ENCODE measurements at regions not wholly inside any gene's neighbourhood (a gene's known extent, or its start where the extent isn't known, plus 50 kb on each side); places are given as distances from the start of the nearest gene placed in this dataset.
"Not testable (repeated sequence)": the region's sequence is repeated elsewhere in the genome, so short reads cannot be mapped to it uniquely, and the experiment has no call there.

GRCh38 chr20:53808733-53809132 lies 215.1 kb upstream of the ZNF217 start:
- Histone ChIP-seq H3K36me3 (no peaks in the 10 kb centered on the region), H3K4me1 (no peaks in the 10 kb centered on the region), H3K27me3 (replicated peaks in 1 of 7) (no peaks in the 10 kb centered on the region), H3K4me3 (no peak overlapping the region), H3K27ac (no peak overlapping the region), H3K9me3 (no peaks in the 10 kb centered on the region)
- intact Hi-C loops (cut with DNase I; ENCODE audit: low total_unique reads): no loop called here
- DNase-seq: no peak
- WGBS, 5 donors: 93 to 98% (median 95%) methylated on average over 3 of the region's 3 CpGs
- TF ChIP-seq POLR2A (IDR thresholded peaks at IDR 0.05): no peak
- TF ChIP-seq POLR2AphosphoS5 (IDR thresholded peaks at IDR 0.05): no peak

DNA sequence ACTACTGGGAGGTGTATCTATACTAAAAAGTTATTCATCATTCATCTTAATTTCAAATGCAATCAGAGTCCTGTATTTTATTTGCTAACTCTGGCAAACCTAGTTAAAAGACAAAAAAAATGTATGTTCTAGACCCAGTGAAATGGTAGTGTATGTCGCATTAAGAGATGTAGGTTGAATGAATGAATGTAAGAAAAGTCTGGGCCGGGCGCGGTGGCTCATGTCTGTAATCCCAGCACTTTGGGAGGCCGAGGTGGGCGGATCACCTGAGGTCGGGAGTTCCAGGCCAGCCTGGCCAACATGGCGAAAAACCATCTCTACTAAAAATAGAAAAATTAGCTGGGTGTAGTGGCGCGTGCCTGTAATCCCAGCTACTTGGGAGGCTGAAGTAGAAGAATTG lies 214.7 kb upstream of the ZNF217 start:
- DNase-seq; H3K4me3 ChIP-seq; H3K27ac ChIP-seq; H3K9me3 ChIP-seq; intact Hi-C loops (cut with DNase I; ENCODE audit: low total_unique reads); H3K4me1 ChIP-seq; H3K27me3 ChIP-seq (replicated peaks in 1 of 7); H3K36me3 ChIP-seq: not testable (repeated sequence)
- 86 to 99% (median 96%) methylated on average over 10 of the region's 10 CpGs for WGBS, 5 donors

GRCh38 chr20:53806683-53807401 lies 213.2 kb upstream of the ZNF217 start:
- intact Hi-C loops (cut with DNase I; ENCODE audit: low total_unique reads): no loop called here
- WGBS, 5 donors: 89 to 91% (median 89%) methylated on average over 6 of the region's 6 CpGs
- no peak overlapping the region for H3K27ac ChIP-seq
- H3K36me3 ChIP-seq: no peaks in the 10 kb centered on the region
- H3K4me1 ChIP-seq: no peaks in the 10 kb centered on the region
- H3K4me3 ChIP-seq: no peak overlapping the region
- no peaks in the 10 kb centered on the region for H3K9me3 ChIP-seq
- no peak for DNase-seq
- TF ChIP-seq POLR2AphosphoS5 (IDR thresholded peaks at IDR 0.05) (no peak), POLR2A (IDR thresholded peaks at IDR 0.05) (no peak), CTCF (IDR thresholded peaks at IDR 0.05 in 8 of 11, conservative IDR thresholded peaks at IDR 0.05 in 3 of 11) (no peak)
- H3K27me3 ChIP-seq (replicated peaks in 1 of 7): no peaks in the 10 kb centered on the region

- Histone ChIP-seq H3K27me3 (replicated peaks in 1 of 7) (no peaks in the 10 kb centered on the region), H3K27ac (no peak overlapping the region), H3K4me1 (no peaks in the 10 kb centered on the region), H3K9me3 (no peaks in the 10 kb centered on the region), H3K4me3 (no peak overlapping the region), H3K36me3 (no peaks in the 10 kb centered on the region)
- TF ChIP-seq POLR2A (IDR thresholded peaks at IDR 0.05): no peak
- no peak for TF ChIP-seq CTCF (IDR thresholded peaks at IDR 0.05 in 8 of 11, conservative IDR thresholded peaks at IDR 0.05 in 3 of 11)
- no peak for TF ChIP-seq POLR2AphosphoS5 (IDR thresholded peaks at IDR 0.05)
- no peak for DNase-seq
- intact Hi-C loops (cut with DNase I; ENCODE audit: low total_unique reads): no loop called here
- 81 to 91% (median 89%) methylated on average over 5 of the region's 5 CpGs for WGBS, 5 donors
Measured at GRCh38 chr20:53805895-53806384, 212.3 kb upstream of the ZNF217 start.

- WGBS, 5 donors: 76 to 90% (median 84%) methylated on average over 8 of the region's 8 CpGs
- DNase-seq: no peak
- intact Hi-C loops (cut with DNase I; ENCODE audit: low total_unique reads): no loop called here
- H3K4me1 ChIP-seq: no peaks in the 10 kb centered on the region
- H3K27me3 ChIP-seq (replicated peaks in 1 of 7): no peaks in the 10 kb centered on the region
- H3K4me3 ChIP-seq: no peak overlapping the region
- no peak overlapping the region for H3K27ac ChIP-seq
- TF ChIP-seq POLR2AphosphoS5 (IDR thresholded peaks at IDR 0.05): no peak
- TF ChIP-seq POLR2A (IDR thresholded peaks at IDR 0.05): no peak
- no peak for TF ChIP-seq CTCF (IDR thresholded peaks at IDR 0.05 in 8 of 11, conservative IDR thresholded peaks at IDR 0.05 in 3 of 11)
- no peaks in the 10 kb centered on the region for H3K36me3 ChIP-seq
- H3K9me3 ChIP-seq: no peaks in the 10 kb centered on the region
Measured at GRCh38 chr20:53804920-53805894, 211.6 kb upstream of the ZNF217 start.

DNA sequence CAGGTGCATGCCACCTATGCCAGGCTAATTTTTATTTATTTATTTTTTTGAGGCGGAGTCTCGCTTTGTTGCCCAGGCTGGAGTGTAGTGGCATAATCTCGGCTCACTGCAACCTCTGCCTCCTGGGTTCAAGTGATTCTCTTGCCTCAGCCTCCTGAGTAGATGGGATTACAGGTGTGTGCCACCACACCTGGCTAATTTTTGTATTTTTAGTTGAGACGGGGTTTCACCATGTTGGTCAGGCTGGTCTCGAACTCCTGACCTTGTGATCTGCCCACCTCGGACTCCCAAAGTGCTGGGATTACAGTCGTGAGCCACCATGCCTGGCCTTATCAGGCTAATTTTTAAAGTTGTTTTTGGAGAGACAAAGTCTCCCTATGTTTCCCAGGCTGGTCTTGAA lies 210.7 kb upstream of the ZNF217 start:
- H3K9me3 ChIP-seq; H3K4me3 ChIP-seq; H3K27ac ChIP-seq; H3K4me1 ChIP-seq; DNase-seq; H3K27me3 ChIP-seq (replicated peaks in 1 of 7); H3K36me3 ChIP-seq; intact Hi-C loops (cut with DNase I; ENCODE audit: low total_unique reads): not testable (repeated sequence)
- WGBS, 5 donors: 76 to 95% (median 94%) methylated on average over 7 of the region's 7 CpGs

Measured in spleen (tissue), 11 donors.